Sigmoid colon (tissue), 6 donors: ENCODE measurements at regions not wholly inside any gene's neighbourhood (a gene's known extent, or its start where the extent isn't known, plus 50 kb on each side); places are given as distances from the start of the nearest gene placed in this dataset.

ENCODE experiments used
- DNase-seq: peaks from one replicate; pipeline ENCODE4 v3.0.0-alpha.2; 2019
- H3K27ac ChIP-seq, 4 donors: fragments of 200-600 bp; sonication (generic); one replicate each; pipeline ENCODE4 v1.5.1; 2016 to 2019; ENCODE audit warnings: mild to moderate bottlenecking in 1 of 4
- H3K27me3 ChIP-seq, 3 donors: fragments of 200-600 bp; sonication (generic); one replicate each; pipeline ENCODE4 v1.5.1; 2019; ENCODE audit warnings: mild to moderate bottlenecking in 1 of 3
- H3K36me3 ChIP-seq, 4 donors: fragments of 200-600 bp; sonication (generic); one replicate each; pipeline ENCODE4 v1.5.1; 2016 to 2019
- H3K4me1 ChIP-seq, 4 donors: fragments of 200-600 bp; sonication (generic); one replicate each; pipeline ENCODE4 v1.5.1; 2017 to 2019
- H3K4me3 ChIP-seq, 4 donors: fragments of 200-600 bp; sonication (generic); one replicate each; pipeline ENCODE4 v1.5.1; 2017 to 2019; ENCODE audit warnings: mild to moderate bottlenecking in 2 of 4, moderate library complexity in 1 of 4
- H3K9me3 ChIP-seq, 4 donors: fragments of 200-600 bp in 3 of 4; sonication (generic) in 3 of 4; one replicate each; pipeline versions ENCODE4 v1.5.1 to v1.6.1; 2013 to 2019
- CTCF ChIP-seq, 4 experiments: fragments of 450-650 bp in 3 of 4; fragments of 200-600 bp in 1 of 4; IDR thresholded peaks; one replicate each; pipeline ENCODE4 v1.5.1; 2016 to 2019; ENCODE audit warnings: antibody characterized with exemption in 4 of 4, mild to moderate bottlenecking in 3 of 4, moderate library complexity in 2 of 4
- EP300 ChIP-seq, 4 donors: sonication (generic); formaldehyde crosslinking; IDR thresholded peaks; one replicate each; pipeline ENCODE4 v1.6.1; 2017; ENCODE audit warnings: antibody characterized with exemption in 4 of 4
- POLR2A ChIP-seq, 2 donors: fragments of 450-650 bp; IDR thresholded peaks; one replicate each; pipeline ENCODE4 v1.6.1; 2016; ENCODE audit warnings: antibody characterized with exemption in 2 of 2, mild to moderate bottlenecking in 2 of 2, moderate library complexity in 2 of 2
- POLR2AphosphoS5 ChIP-seq, 4 donors: sonication (generic); formaldehyde crosslinking; IDR thresholded peaks; one replicate each; pipeline ENCODE4 v1.6.1; 2017; ENCODE audit warnings: antibody characterized with exemption in 4 of 4
- WGBS, 2 donors: extraction: QIAGEN DNeasy Blood & Tissue Kit; methylation state at CpG; one replicate each; pipeline ENCODE4 v1.1.7; 2013; 5-methylcytosine and 5-hydroxymethylcytosine counted together
- intact Hi-C: fragments of 100-400 bp; cut with DNase I; formaldehyde crosslinking; loops from one replicate; pipeline ENCODE4 v1.15.1; 2023
- donor health status: healthy with polysubstance abuse.
- donor health status: healthy.

GRCh38 chr18:29137773-29138495 is 961.0 kb upstream of the CDH2 start:
- Histone ChIP-seq H3K27ac (no peak overlapping the region), H3K4me3 (no peak overlapping the region), H3K9me3 (no peaks in the 10 kb centered on the region), H3K36me3 (no peaks in the 10 kb centered on the region), H3K27me3 (no peaks in the 10 kb centered on the region), H3K4me1 (no peaks in the 10 kb centered on the region)
- intact Hi-C loops, result no loop called here
- TF ChIP-seq POLR2A (IDR thresholded peaks at IDR 0.05) (no peak), CTCF (IDR thresholded peaks at IDR 0.05) (no peak), POLR2AphosphoS5 (IDR thresholded peaks at IDR 0.05) (no peak), EP300 (IDR thresholded peaks at IDR 0.05) (no peak)
- 81 to 94% methylated on average over 1 of the region's 1 CpG for WGBS, 2 donors
- DNase-seq, result no peak

GRCh38 chr18:29123706-29124530 is 947.0 kb upstream of the CDH2 start:
- DNase-seq, result no peak
- no peaks in the 10 kb centered on the region for H3K27me3 ChIP-seq
- TF ChIP-seq EP300 (IDR thresholded peaks at IDR 0.05) (no peak), POLR2AphosphoS5 (IDR thresholded peaks at IDR 0.05) (no peak)
- H3K36me3 ChIP-seq, result no peaks in the 10 kb centered on the region
- H3K4me3 ChIP-seq, result no peak overlapping the region
- no peaks in the 10 kb centered on the region for H3K9me3 ChIP-seq
- H3K4me1 ChIP-seq, result no peaks in the 10 kb centered on the region
- intact Hi-C loops, result no loop called here
- H3K27ac ChIP-seq, result no peak overlapping the region
- WGBS, 2 donors, result 52 to 87% methylated on average over 1 of the region's 1 CpG

- WGBS, 2 donors, result 80 to 84% methylated on average over 6 of the region's 6 CpGs
- Histone ChIP-seq H3K4me3 (no peak overlapping the region), H3K36me3 (no peaks in the 10 kb centered on the region), H3K4me1 (no peaks in the 10 kb centered on the region), H3K9me3 (no peaks in the 10 kb centered on the region), H3K27me3 (no peaks in the 10 kb centered on the region), H3K27ac (no peak overlapping the region)
- TF ChIP-seq POLR2A (IDR thresholded peaks at IDR 0.05), result no peak
- TF ChIP-seq CTCF (IDR thresholded peaks at IDR 0.05), result no peak
- TF ChIP-seq EP300 (IDR thresholded peaks at IDR 0.05), result no peak
- no peak for TF ChIP-seq POLR2AphosphoS5 (IDR thresholded peaks at IDR 0.05)
- no peak for DNase-seq
- intact Hi-C loops, result no loop called here
Measured at GRCh38 chr18:29104671-29105070, 927.7 kb upstream of the CDH2 start.

- WGBS, 2 donors, result 38 to 68% methylated on average over 1 of the region's 1 CpG
- TF ChIP-seq POLR2A (IDR thresholded peaks at IDR 0.05) (no peak), CTCF (IDR thresholded peaks at IDR 0.05) (no peak), EP300 (IDR thresholded peaks at IDR 0.05) (no peak), POLR2AphosphoS5 (IDR thresholded peaks at IDR 0.05) (no peak)
- DNase-seq, result no peak
- no peaks in the 10 kb centered on the region for H3K4me1 ChIP-seq
- no peak overlapping the region for H3K27ac ChIP-seq
- H3K9me3 ChIP-seq, result no peaks in the 10 kb centered on the region
- no peaks in the 10 kb centered on the region for H3K27me3 ChIP-seq
- H3K36me3 ChIP-seq, result no peaks in the 10 kb centered on the region
- no peak overlapping the region for H3K4me3 ChIP-seq
- intact Hi-C loops, result no loop called here
Measured at GRCh38 chr18:29104227-29104626, 927.3 kb upstream of the CDH2 start.

GRCh38 chr18:29096079-29096770 is 919.3 kb upstream of the CDH2 start:
- H3K9me3 ChIP-seq, result no peaks in the 10 kb centered on the region
- no peaks in the 10 kb centered on the region for H3K4me1 ChIP-seq
- DNase-seq, result no peak
- no peak overlapping the region for H3K4me3 ChIP-seq
- no peak overlapping the region for H3K27ac ChIP-seq
- WGBS, 2 donors, result 33 to 58% methylated on average over 8 of the region's 8 CpGs
- H3K36me3 ChIP-seq, result no peaks in the 10 kb centered on the region
- intact Hi-C loops, result no loop called here
- TF ChIP-seq POLR2AphosphoS5 (IDR thresholded peaks at IDR 0.05) (no peak), POLR2A (IDR thresholded peaks at IDR 0.05) (no peak), CTCF (IDR thresholded peaks at IDR 0.05) (no peak), EP300 (IDR thresholded peaks at IDR 0.05) (no peak)
- no peaks in the 10 kb centered on the region for H3K27me3 ChIP-seq
